AG10803 (cell line): ENCODE measurements at regions not wholly inside any gene's neighbourhood (a gene's known extent, or its start where the extent isn't known, plus 50 kb on each side); places are given as distances from the start of the nearest gene placed in this dataset.

Experiments used
- DNase-seq: peaks from one replicate; pipeline ENCODE4 v3.0.0; 2010; ENCODE audit warnings: low read depth
- H3K4me3 ChIP-seq: 2 replicates; pipeline ENCODE4 v1.5.1; 2011; ENCODE audit warnings: mild to moderate bottlenecking, low read length, control low read depth
- CTCF ChIP-seq: conservative IDR thresholded peaks from 2 replicates; pipeline ENCODE4 v1.5.1; 2011; ENCODE audit warnings: mild to moderate bottlenecking, low read length, control low read depth, inconsistent platforms

- no peak overlapping the region for H3K4me3 ChIP-seq
- no peak for DNase-seq
- no peak for TF ChIP-seq CTCF
Measured at GRCh38 chr4:164461901-164462300, 292.0 kb upstream of the SMIM31 start.

- TF ChIP-seq CTCF = no peak
- no peak for DNase-seq
- no peak overlapping the region for H3K4me3 ChIP-seq
Measured at GRCh38 chr4:164462471-164462870, 291.5 kb upstream of the SMIM31 start.

- DNase-seq = no peak
- no peak for TF ChIP-seq CTCF
- H3K4me3 ChIP-seq = no peak overlapping the region
Measured at GRCh38 chr4:164464313-164464712, 289.6 kb upstream of the SMIM31 start.

- no peak for DNase-seq
- no peak overlapping the region for H3K4me3 ChIP-seq
- TF ChIP-seq CTCF = no peak
Measured at GRCh38 chr4:164467493-164467892, 286.4 kb upstream of the SMIM31 start.

GRCh38 chr4:164481306-164482091, 272.4 kb upstream of the SMIM31 start:
- no peak overlapping the region for H3K4me3 ChIP-seq
- no peak for DNase-seq
- no peak for TF ChIP-seq CTCF

- TF ChIP-seq CTCF = no peak
- DNase-seq = no peak
- H3K4me3 ChIP-seq = no peak overlapping the region
Measured at GRCh38 chr4:164482092-164482404, 271.9 kb upstream of the SMIM31 start.

GRCh38 chr4:164482758-164483157, 271.2 kb upstream of the SMIM31 start:
- no peak for TF ChIP-seq CTCF
- H3K4me3 ChIP-seq = no peak overlapping the region
- DNase-seq = no peak
